ENCODE measurements at regions not wholly inside any gene's neighbourhood (a gene's known extent, or its start where the extent isn't known, plus 50 kb on each side); places are given as distances from the start of the nearest gene placed in this dataset.

GRCh38 chr7:115125750-115126149, 203.9 kb downstream of the MDFIC start:
- no peak overlapping the region for H3K4me3 Mint-ChIP-seq
- H3K27ac Mint-ChIP-seq, result no peak overlapping the region
- no peak for ATAC-seq (ENCODE audit: low read depth in 2 of 2)
- DNase-seq, result no peak
- peaks cover 0 to 9% (median 0%) of the 10 kb centered on the region in 3 donors for H3K4me1 Mint-ChIP-seq
- H3K36me3 Mint-ChIP-seq, result no peaks in the 10 kb centered on the region
- H3K27me3 Mint-ChIP-seq, result no peaks in the 10 kb centered on the region
- no peaks in the 10 kb centered on the region for H3K9me3 Mint-ChIP-seq

- Mint-ChIP-seq H3K4me1 (peaks cover 0 to 9% (median 0%) of the 10 kb centered on the region in 3 donors), H3K4me3 (no peak overlapping the region), H3K9me3 (no peaks in the 10 kb centered on the region), H3K36me3 (no peaks in the 10 kb centered on the region), H3K27ac (no peak overlapping the region), H3K27me3 (no peaks in the 10 kb centered on the region)
- DNase-seq (no peak), ATAC-seq (ENCODE audit: low read depth in 2 of 2) (no peak)
Observed at GRCh38 chr7:115125312-115125711, 203.4 kb downstream of the MDFIC start.

GRCh38 chr7:115124409-115124939, 202.6 kb downstream of the MDFIC start:
- Mint-ChIP-seq H3K27ac (no peak overlapping the region), H3K36me3 (no peaks in the 10 kb centered on the region), H3K9me3 (no peaks in the 10 kb centered on the region), H3K27me3 (no peaks in the 10 kb centered on the region), H3K4me1 (peaks cover 0 to 9% (median 0%) of the 10 kb centered on the region in 3 donors), H3K4me3 (no peak overlapping the region)
- ATAC-seq (ENCODE audit: low read depth in 2 of 2) (no peak), DNase-seq (no peak)

GRCh38 chr7:115123441-115123840, 201.5 kb downstream of the MDFIC start:
- Mint-ChIP-seq H3K9me3 (no peaks in the 10 kb centered on the region), H3K4me3 (no peak overlapping the region), H3K36me3 (no peaks in the 10 kb centered on the region), H3K4me1 (peaks cover 0 to 9% (median 0%) of the 10 kb centered on the region in 3 donors), H3K27ac (no peak overlapping the region), H3K27me3 (no peaks in the 10 kb centered on the region)
- ATAC-seq (ENCODE audit: low read depth in 2 of 2) (no peak), DNase-seq (no peak)

GRCh38 chr7:115122388-115122787, 200.5 kb downstream of the MDFIC start:
- H3K9me3 Mint-ChIP-seq, result no peaks in the 10 kb centered on the region
- H3K4me1 Mint-ChIP-seq, result peaks cover 0 to 9% (median 0%) of the 10 kb centered on the region in 3 donors
- H3K27me3 Mint-ChIP-seq, result no peaks in the 10 kb centered on the region
- H3K36me3 Mint-ChIP-seq, result no peaks in the 10 kb centered on the region
- no peak for ATAC-seq (ENCODE audit: low read depth in 2 of 2)
- DNase-seq, result no peak
- H3K4me3 Mint-ChIP-seq, result no peak overlapping the region
- H3K27ac Mint-ChIP-seq, result peak overlapping the region in 2 of 6 donors; percentile 27

- Mint-ChIP-seq H3K9me3 (no peaks in the 10 kb centered on the region), H3K4me3 (no peak overlapping the region), H3K27ac (peak overlapping the region in 1 of 6 donors; percentile 74), H3K4me1 (peaks cover 0 to 8% (median 0%) of the 10 kb centered on the region in 3 donors), H3K36me3 (no peaks in the 10 kb centered on the region), H3K27me3 (peaks cover 0 to 8% (median 0%) of the 10 kb centered on the region in 3 donors)
- DNase-seq (no peak), ATAC-seq (ENCODE audit: low read depth in 2 of 2) (no peak)
Observed at GRCh38 chr7:115117748-115118147, 195.9 kb downstream of the MDFIC start.

GRCh38 chr7:115116773-115117715, 195.2 kb downstream of the MDFIC start:
- Mint-ChIP-seq H3K27ac (no peak overlapping the region), H3K4me3 (no peak overlapping the region), H3K9me3 (no peaks in the 10 kb centered on the region), H3K36me3 (no peaks in the 10 kb centered on the region), H3K4me1 (peaks cover 0 to 5% (median 0%) of the 10 kb centered on the region in 3 donors), H3K27me3 (peaks cover 0 to 8% (median 0%) of the 10 kb centered on the region in 3 donors)
- ATAC-seq (ENCODE audit: low read depth in 2 of 2) (no peak), DNase-seq (no peak)

GRCh38 chr7:115113776-115114175, 191.9 kb downstream of the MDFIC start:
- ATAC-seq (ENCODE audit: low read depth in 2 of 2), result no peak
- Mint-ChIP-seq H3K4me3 (no peak overlapping the region), H3K36me3 (no peaks in the 10 kb centered on the region), H3K4me1 (no peaks in the 10 kb centered on the region), H3K27me3 (peaks cover 0 to 8% (median 0%) of the 10 kb centered on the region in 3 donors), H3K9me3 (no peaks in the 10 kb centered on the region), H3K27ac (no peak overlapping the region)
- no peak for DNase-seq

GRCh38 chr7:115113131-115113530, 191.2 kb downstream of the MDFIC start:
- Mint-ChIP-seq H3K27me3 (peaks cover 0 to 8% (median 0%) of the 10 kb centered on the region in 3 donors), H3K27ac (no peak overlapping the region), H3K9me3 (no peaks in the 10 kb centered on the region), H3K4me3 (no peak overlapping the region), H3K36me3 (no peaks in the 10 kb centered on the region), H3K4me1 (no peaks in the 10 kb centered on the region)
- no peak for ATAC-seq (ENCODE audit: low read depth in 2 of 2)
- DNase-seq, result no peak

- no peak for ATAC-seq (ENCODE audit: low read depth in 2 of 2)
- Mint-ChIP-seq H3K36me3 (no peaks in the 10 kb centered on the region), H3K27ac (peak overlapping the region in 1 of 6 donors; percentile 34)
Observed at GRCh38 chr7:115110523-115110922, 188.6 kb downstream of the MDFIC start.

GRCh38 chr7:115106316-115106715, 184.4 kb downstream of the MDFIC start:
- Mint-ChIP-seq H3K36me3 (no peaks in the 10 kb centered on the region), H3K4me1 (no peaks in the 10 kb centered on the region), H3K27ac (no peak overlapping the region), H3K9me3 (no peaks in the 10 kb centered on the region), H3K27me3 (no peaks in the 10 kb centered on the region), H3K4me3 (no peak overlapping the region)
- ATAC-seq (ENCODE audit: low read depth in 2 of 2) (no peak), DNase-seq (no peak)

More at GRCh38 chr7:115110523-115110922, 188.6 kb downstream of the MDFIC start:
- no peak for DNase-seq
- Mint-ChIP-seq H3K9me3 (no peaks in the 10 kb centered on the region), H3K27me3 (no peaks in the 10 kb centered on the region), H3K4me3 (no peak overlapping the region), H3K4me1 (no peaks in the 10 kb centered on the region)

GRCh38 chr7:115102738-115103137, 180.8 kb downstream of the MDFIC start:
- Mint-ChIP-seq H3K4me3 (no peak overlapping the region), H3K27ac (no peak overlapping the region), H3K4me1 (no peaks in the 10 kb centered on the region), H3K9me3 (no peaks in the 10 kb centered on the region), H3K27me3 (no peaks in the 10 kb centered on the region), H3K36me3 (no peaks in the 10 kb centered on the region)
- no peak for DNase-seq
- no peak for ATAC-seq (ENCODE audit: low read depth in 2 of 2)

- no peak for DNase-seq
- Mint-ChIP-seq H3K27me3 (no peaks in the 10 kb centered on the region), H3K4me1 (no peaks in the 10 kb centered on the region), H3K36me3 (no peaks in the 10 kb centered on the region), H3K4me3 (no peak overlapping the region), H3K27ac (no peak overlapping the region), H3K9me3 (no peaks in the 10 kb centered on the region)
- ATAC-seq (ENCODE audit: low read depth in 2 of 2), result no peak
Observed at GRCh38 chr7:115101199-115101598, 179.3 kb downstream of the MDFIC start.

- Mint-ChIP-seq H3K4me3 (no peak overlapping the region), H3K27me3 (no peaks in the 10 kb centered on the region), H3K4me1 (no peaks in the 10 kb centered on the region), H3K9me3 (no peaks in the 10 kb centered on the region), H3K27ac (no peak overlapping the region), H3K36me3 (no peaks in the 10 kb centered on the region)
- DNase-seq (no peak), ATAC-seq (ENCODE audit: low read depth in 2 of 2) (no peak)
Observed at GRCh38 chr7:115099906-115100305, 178.0 kb downstream of the MDFIC start.
